Large intestine (tissue), 3 donors: ENCODE measurements at regions not wholly inside any gene's neighbourhood (a gene's known extent, or its start where the extent isn't known, plus 50 kb on each side); places are given as distances from the start of the nearest gene placed in this dataset.

Experiments
- DNase-seq, 2 donors: peaks; one replicate each; pipeline versions ENCODE4 v3.0.0 to v3.0.0-alpha.2; 2013
- H3K27ac ChIP-seq: one replicate; pipeline ENCODE4 v1.5.1; 2013; ENCODE audit warnings: low read length
- H3K27me3 ChIP-seq: 2 replicates; pipeline ENCODE4 v1.6.1; 2013; ENCODE audit warnings: low read length; ENCODE audit not compliant: control insufficient read depth, insufficient read depth
- H3K36me3 ChIP-seq: 2 replicates; pipeline ENCODE4 v1.6.1; 2013; ENCODE audit warnings: low read length; ENCODE audit not compliant: control insufficient read depth, insufficient read depth
- H3K4me1 ChIP-seq: one replicate; pipeline ENCODE4 v1.6.1; 2013; ENCODE audit warnings: low read length; ENCODE audit not compliant: control insufficient read depth, insufficient read depth
- H3K4me3 ChIP-seq: one replicate; pipeline ENCODE4 v1.5.1; 2013; ENCODE audit warnings: low read length
- H3K9me3 ChIP-seq: one replicate; pipeline ENCODE4 v1.6.1; 2013; ENCODE audit warnings: mild to moderate bottlenecking, low read depth, low read length, moderate library complexity; ENCODE audit not compliant: control insufficient read depth
- WGBS: methylation state at CpG from one replicate; pipeline ENCODE4 v1.1.5; 2013; ENCODE audit warnings: low lambda C conversion rate; ENCODE audit not compliant: insufficient coverage; 5-methylcytosine and 5-hydroxymethylcytosine counted together

DNA sequence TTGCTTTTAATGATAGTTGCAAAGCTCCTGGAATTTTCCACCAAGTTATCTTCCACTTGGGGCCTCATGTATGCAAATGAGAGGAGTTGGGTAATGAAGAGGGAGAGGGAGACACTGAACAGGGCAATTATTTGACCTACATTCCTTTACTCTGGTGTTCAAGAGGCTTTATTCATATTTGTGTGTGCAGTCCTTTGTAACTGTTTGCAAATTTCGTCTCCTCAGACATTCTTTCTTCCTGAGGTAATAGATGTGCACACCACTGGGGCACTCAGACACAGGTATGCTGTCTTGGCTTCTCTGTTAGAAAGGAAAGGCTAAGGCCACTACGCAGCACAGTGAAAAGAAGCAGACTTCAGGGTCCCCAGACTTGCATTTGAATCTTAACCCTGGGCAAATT lies 189.7 kb upstream of the IL12A start:
- H3K36me3 ChIP-seq = no peaks in the 10 kb centered on the region
- no peaks in the 10 kb centered on the region for H3K9me3 ChIP-seq
- H3K27me3 ChIP-seq = no peaks in the 10 kb centered on the region
- WGBS = no CpG with 5 or more reads among the region's 2 CpGs
- H3K4me3 ChIP-seq = no peak overlapping the region
- peak in 1 of 2 donors; percentile 59 for DNase-seq
- H3K4me1 ChIP-seq = peaks cover 17% of the 10 kb centered on the region
- peak overlapping the region; percentile 48 for H3K27ac ChIP-seq

DNA sequence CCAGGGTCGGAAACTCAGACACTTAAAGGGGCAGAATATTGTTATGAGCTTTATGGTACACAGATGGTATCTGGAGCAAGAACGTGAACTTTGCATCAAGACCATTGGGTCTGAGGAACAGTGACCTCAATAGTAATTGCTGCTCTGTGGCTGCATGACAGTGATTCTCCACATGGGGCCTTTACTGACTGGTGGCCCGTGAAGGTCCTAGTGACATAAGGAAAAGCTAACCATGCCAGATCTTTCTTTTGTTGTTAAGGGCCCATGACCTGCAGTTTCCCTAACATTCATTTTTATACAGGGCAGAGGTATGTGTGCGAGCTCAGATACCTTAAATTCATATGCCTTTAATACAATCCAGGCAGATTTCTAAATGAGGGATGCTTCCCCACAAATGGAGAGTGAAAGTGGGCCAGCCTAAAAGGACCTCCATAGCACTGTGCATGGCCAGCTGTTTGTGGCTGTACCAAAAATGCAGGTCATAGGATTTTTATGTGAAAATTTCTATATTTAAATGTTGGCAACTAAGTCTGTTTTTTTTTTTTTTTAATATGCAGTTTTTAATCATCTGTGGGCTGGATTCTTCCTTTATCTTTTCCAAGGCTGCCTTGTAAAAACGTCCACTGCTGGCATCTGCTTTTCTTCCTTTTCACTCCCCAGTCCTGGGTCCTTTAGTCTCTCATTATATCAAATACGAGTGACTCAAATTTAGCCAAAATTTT lies 188.0 kb upstream of the IL12A start:
- H3K4me1 ChIP-seq = peaks cover 20% of the 10 kb centered on the region
- H3K36me3 ChIP-seq = no peaks in the 10 kb centered on the region
- WGBS = no CpG with 5 or more reads among the region's 6 CpGs
- peak in 1 of 2 donors; percentile 41 for DNase-seq
- H3K27me3 ChIP-seq = no peaks in the 10 kb centered on the region
- no peak overlapping the region for H3K4me3 ChIP-seq
- H3K27ac ChIP-seq = peak overlapping the region; percentile 18
- H3K9me3 ChIP-seq = no peaks in the 10 kb centered on the region

DNA sequence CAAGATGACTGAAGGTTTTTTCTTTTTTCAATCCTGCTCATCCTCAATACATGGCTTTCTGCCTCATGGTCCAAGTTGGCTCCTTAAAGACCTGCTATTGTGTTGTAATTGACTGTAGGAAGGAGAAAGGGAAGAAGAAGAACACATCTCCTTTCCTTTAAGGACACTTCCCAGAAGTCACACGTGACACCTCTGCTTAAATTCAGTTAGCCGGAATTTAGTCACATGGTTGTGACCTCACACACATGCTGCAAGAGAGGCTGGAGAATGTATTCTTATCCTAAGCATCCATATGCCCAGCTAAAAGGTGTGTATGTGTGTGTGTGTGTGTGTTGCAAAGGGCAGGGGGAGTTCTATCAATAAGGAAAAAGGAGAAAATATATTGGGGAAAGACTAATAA lies 185.8 kb upstream of the IL12A start:
- Histone ChIP-seq H3K4me1 (peaks cover 20% of the 10 kb centered on the region), H3K27me3 (no peaks in the 10 kb centered on the region), H3K4me3 (no peak overlapping the region), H3K9me3 (no peaks in the 10 kb centered on the region), H3K27ac (no peak overlapping the region), H3K36me3 (no peaks in the 10 kb centered on the region)
- DNase-seq = no peak
- WGBS = no CpG with 5 or more reads among the region's 2 CpGs

DNA sequence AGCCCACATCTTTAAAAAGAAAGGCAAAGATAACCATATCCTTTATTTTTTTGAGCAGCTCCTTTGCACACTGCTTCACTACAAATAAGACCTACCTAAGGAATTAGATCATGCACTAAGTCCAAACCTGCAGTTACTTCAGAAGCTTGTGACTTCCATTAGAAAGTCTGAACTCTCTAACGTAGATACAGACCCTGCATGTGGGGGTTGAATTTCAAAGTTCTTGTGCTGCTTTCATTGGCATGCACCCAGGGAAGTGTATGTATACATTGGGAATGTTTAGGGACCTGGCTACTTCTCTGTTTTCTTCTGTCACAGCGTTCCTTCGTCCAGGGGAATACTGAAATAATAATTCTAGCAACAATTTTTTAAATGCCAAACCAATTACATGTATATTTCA lies 185.2 kb upstream of the IL12A start:
- WGBS = no CpG with 5 or more reads among the region's 3 CpGs
- Histone ChIP-seq H3K4me1 (peaks cover 20% of the 10 kb centered on the region), H3K36me3 (no peaks in the 10 kb centered on the region), H3K27ac (no peak overlapping the region), H3K9me3 (no peaks in the 10 kb centered on the region), H3K4me3 (no peak overlapping the region), H3K27me3 (no peaks in the 10 kb centered on the region)
- peak in 1 of 2 donors; percentile 33 for DNase-seq

DNA sequence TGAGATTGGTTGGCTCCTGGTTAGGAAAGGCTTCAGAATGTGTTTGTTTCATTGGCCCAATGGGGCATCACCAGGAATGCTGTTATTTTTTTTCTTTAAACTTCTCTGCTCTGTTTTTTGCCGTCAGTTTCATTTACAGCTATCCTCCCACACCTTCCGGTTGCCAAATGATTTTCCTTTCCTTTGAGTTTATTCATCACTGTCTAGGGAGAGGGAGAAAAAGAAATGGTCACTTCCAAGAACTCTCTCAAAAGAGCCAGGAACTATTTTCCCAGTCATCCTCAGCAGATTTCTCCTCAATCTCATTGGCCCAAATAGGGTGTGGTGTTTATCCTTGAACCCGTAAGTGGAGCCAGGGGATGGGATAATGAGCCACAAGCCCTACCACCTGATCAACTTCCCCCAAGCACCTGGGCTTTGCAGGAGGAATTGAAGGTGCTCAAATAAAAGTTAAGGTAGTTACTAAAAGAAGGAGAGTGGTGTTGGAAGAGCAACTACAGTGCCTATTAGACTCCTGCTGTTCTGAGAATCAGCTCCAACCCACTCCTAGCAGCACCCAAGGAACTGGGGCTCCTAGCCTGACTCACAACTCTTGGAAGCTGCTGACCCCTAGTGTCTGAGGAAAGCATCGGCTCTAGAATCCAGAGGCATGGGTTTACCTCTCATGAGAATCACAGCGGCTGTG lies 183.8 kb upstream of the IL12A start:
- H3K4me1 ChIP-seq = peaks cover 9% of the 10 kb centered on the region
- WGBS = 72% methylated on average over 2 of the region's 5 CpGs
- no peak overlapping the region for H3K27ac ChIP-seq
- H3K9me3 ChIP-seq = no peaks in the 10 kb centered on the region
- no peaks in the 10 kb centered on the region for H3K36me3 ChIP-seq
- H3K27me3 ChIP-seq = no peaks in the 10 kb centered on the region
- peak; percentile 63 to 74 for DNase-seq
- H3K4me3 ChIP-seq = no peak overlapping the region

DNA sequence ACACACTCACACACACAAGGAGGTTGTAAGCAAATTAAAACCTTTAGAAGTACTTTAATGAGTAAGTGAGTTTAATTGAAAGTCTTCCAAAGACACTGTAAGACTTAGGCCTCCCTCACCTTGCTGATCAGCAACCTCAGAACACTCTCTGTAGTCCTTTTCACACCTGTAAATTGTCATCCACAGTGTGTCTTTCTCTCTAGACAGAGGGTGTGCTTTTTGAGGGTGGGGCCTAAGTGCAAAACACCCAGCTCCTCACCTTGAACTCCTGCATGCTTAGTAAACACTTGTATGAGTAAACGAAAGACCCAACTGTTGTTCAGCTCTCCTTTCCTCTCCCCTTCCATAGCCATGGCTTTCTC lies 183.2 kb upstream of the IL12A start:
- Histone ChIP-seq H3K4me1 (peaks cover 6% of the 10 kb centered on the region), H3K4me3 (no peak overlapping the region), H3K27me3 (no peaks in the 10 kb centered on the region), H3K27ac (no peak overlapping the region), H3K9me3 (no peaks in the 10 kb centered on the region), H3K36me3 (no peaks in the 10 kb centered on the region)
- no CpG with 5 or more reads among the region's 1 CpG for WGBS
- no peak for DNase-seq

DNA sequence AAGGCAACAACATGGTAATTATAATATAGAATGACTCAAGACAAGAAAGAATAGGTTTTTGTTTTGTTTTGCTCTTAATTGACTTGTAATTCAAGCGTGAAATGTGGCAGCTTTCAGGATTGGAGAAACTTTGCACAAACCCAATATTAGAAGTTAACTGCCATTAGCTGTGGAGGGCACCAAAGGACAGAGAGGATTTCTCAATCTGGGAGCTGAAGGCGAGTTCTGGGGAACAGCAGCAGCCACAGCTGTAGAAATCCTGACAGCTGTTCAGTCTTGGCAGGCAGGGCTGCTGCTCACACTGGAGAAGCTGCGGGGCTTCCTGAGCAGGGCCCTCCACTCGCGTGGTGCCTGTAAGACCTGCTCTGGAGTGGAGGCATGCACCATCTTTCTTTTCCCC lies 182.2 kb upstream of the IL12A start:
- no peak for DNase-seq
- Histone ChIP-seq H3K27ac (no peak overlapping the region), H3K27me3 (no peaks in the 10 kb centered on the region), H3K4me1 (peaks cover 3% of the 10 kb centered on the region), H3K36me3 (no peaks in the 10 kb centered on the region), H3K9me3 (no peaks in the 10 kb centered on the region), H3K4me3 (no peak overlapping the region)
- 100% methylated on average over 1 of the region's 5 CpGs for WGBS

DNA sequence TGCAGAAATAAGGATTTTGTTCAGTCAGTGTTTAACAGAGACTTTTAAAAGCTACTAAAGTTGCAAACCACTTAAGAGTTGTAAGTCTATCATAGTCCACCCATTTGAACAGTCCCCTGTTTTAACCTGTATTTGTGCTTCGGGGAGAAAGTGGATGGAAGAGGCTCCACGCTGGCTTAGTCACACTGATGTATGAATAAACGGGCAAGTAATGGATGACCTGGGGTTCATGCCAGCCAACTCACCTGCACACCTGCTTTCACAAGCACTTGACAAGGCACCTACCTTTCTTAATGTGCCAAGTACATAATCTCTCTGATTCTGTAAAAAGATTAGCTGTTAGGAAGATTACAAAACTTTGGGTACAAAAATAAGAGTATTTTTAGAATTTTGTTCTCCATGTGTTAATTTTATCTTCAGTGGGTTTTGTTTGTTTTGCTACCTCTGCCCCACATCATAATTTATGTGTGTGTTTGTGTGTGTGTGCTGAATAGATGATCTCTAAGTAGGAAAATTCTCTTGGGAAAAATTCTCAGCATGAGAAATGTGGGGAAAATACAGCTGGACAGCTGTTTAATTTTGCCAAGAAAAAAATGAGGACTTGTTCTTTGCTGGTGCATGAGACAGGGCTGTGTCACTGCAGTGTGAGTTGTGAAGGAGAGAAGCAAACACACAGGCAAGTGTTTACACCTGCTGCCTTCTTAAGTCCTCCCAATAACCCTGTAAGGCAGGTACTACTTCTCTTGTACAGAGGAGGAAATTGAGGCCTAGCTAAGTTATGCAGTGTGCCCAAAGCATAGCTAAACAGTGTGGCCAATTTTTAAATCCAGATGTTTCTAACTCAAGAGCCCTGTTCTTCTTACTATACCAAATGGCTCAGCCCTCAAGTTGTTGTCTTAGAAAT lies 181.2 kb upstream of the IL12A start:
- H3K27ac ChIP-seq = no peak overlapping the region
- no peaks in the 10 kb centered on the region for H3K9me3 ChIP-seq
- no CpG with 5 or more reads among the region's 3 CpGs for WGBS
- DNase-seq = no peak
- no peak overlapping the region for H3K4me3 ChIP-seq
- no peaks in the 10 kb centered on the region for H3K27me3 ChIP-seq
- peaks cover 3% of the 10 kb centered on the region for H3K4me1 ChIP-seq
- no peaks in the 10 kb centered on the region for H3K36me3 ChIP-seq

DNA sequence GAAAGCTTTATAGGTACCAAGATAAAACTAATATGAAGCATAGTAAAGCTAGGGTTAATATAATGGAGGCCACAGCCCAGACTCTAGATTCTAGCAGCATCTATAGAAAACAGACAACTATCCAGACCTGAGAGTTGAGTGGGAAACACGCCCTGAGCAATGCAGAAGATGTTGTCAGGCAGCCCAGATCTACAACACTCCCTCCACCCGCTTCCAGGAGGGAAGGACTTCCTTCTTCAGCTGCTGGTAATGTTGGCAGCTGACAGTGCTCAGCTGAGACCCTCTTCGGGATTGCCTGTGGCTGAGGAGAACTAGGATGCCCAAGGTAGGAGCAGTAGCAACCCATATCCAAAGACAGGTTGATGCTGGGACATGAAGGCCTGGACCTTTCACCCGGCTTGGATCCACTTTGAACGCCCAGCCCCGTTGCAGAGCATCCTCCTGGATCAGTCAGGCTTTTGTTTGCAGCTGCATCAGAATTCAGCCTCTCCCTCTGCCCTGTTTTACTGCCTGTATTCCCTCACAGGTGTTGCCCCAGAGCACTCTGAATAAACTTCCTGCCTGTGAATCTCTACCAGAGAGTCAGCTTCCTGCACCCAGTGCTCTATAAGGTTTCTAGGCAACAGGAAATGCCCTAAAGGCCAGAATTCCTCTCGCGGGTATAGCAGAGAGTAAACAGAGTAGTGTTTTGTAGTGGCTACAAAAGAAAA lies 174.7 kb upstream of the IL12A start:
- no peak overlapping the region for H3K27ac ChIP-seq
- WGBS = no CpG with 5 or more reads among the region's 8 CpGs

DNA sequence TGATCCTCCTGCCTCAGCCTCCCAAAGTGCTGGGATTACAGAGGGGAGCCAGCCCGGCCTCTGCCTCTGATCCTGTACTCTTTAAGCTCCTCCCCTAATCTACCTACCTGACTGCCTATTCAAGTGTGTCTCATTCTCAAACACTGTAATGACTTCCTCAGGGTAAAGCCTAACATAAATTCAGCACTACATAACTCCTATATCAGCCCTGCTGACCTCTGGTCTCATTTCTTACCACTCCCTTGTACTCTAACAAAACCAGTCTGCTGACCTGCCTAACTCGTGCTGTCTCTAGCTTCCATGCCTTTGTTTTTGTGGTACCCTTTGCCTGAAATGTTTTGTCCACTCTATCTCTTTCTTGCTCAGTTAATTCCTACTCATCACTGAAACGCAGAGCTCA lies 172.1 kb upstream of the IL12A start:
- WGBS = 20% methylated on average over 1 of the region's 3 CpGs
- H3K27ac ChIP-seq = no peak overlapping the region

More for the DNA sequence above, 174.7 kb upstream of the IL12A start:
- DNase-seq = peak in 1 of 2 donors; percentile 61
- Histone ChIP-seq H3K4me1 (peaks cover 4% of the 10 kb centered on the region), H3K4me3 (no peak overlapping the region), H3K27me3 (no peaks in the 10 kb centered on the region), H3K36me3 (no peaks in the 10 kb centered on the region), H3K9me3 (no peaks in the 10 kb centered on the region)

More for the DNA sequence above, 172.1 kb upstream of the IL12A start:
- Histone ChIP-seq H3K27me3 (no peaks in the 10 kb centered on the region), H3K9me3 (no peaks in the 10 kb centered on the region), H3K4me3 (no peak overlapping the region), H3K4me1 (peaks cover 4% of the 10 kb centered on the region), H3K36me3 (no peaks in the 10 kb centered on the region)
- DNase-seq = no peak
